B cell (primary cell): ENCODE measurements at regions not wholly inside any gene's neighbourhood (a gene's known extent, or its start where the extent isn't known, plus 50 kb on each side); places are given as distances from the start of the nearest gene placed in this dataset.

Experiments
- ATAC-seq: fragments of 200-7000 bp; cut with Tn5 transposase; one replicate; pipeline ENCODE4 v1.10.0; 2021; ENCODE audit warnings: low read depth, mild to moderate bottlenecking, moderate number of reproducible peaks, moderate library complexity
- CTCF ChIA-PET: fragments of 350-600 bp; sonication (Branson Sonifier 250); formaldehyde crosslinking; loops from one replicate; lab custom pipeline; 2021; ENCODE audit warnings: antibody characterized with exemption, inconsistent platforms; lab: Charles Lee
- POLR2A ChIA-PET: fragments of 350-600 bp; sonication (Branson Sonifier 250); formaldehyde crosslinking; loops from one replicate; lab custom pipeline; 2021; ENCODE audit warnings: antibody characterized with exemption; lab: Charles Lee
- DNase-seq: peaks from one replicate; pipeline ENCODE4 v3.0.0; 2013
- H2AFZ ChIP-seq: 2 replicates; pipeline ENCODE4 v1.6.1; 2012; ENCODE audit warnings: mild to moderate bottlenecking, low read depth, low read length; ENCODE audit not compliant: insufficient read depth, poor library complexity, severe bottlenecking
- H3K27ac ChIP-seq, 2 donors: 1 replicate in 1 of 2; 2 replicates in 1 of 2; pipeline ENCODE4 v1.5.1; 2012 to 2013; ENCODE audit warnings: low read length in 2 of 2, mild to moderate bottlenecking in 2 of 2, moderate library complexity in 1 of 2
- H3K27me3 ChIP-seq, 4 experiments: fragments of 200-600 bp in 1 of 4; sonication (generic) in 1 of 4; replicated peaks in 1 of 4; 1 replicate in 2 of 4; 2 replicates in 2 of 4; pipeline versions ENCODE4 v1.6.1 to v1.7.0; 2013 to 2016; ENCODE audit warnings: low read length in 3 of 4, mild to moderate bottlenecking in 2 of 4, mixed read lengths in 1 of 4, moderate library complexity in 1 of 4; ENCODE audit not compliant: insufficient read depth in 4 of 4, control insufficient read depth in 3 of 4; ENCODE audit errors: control extremely low read depth in 1 of 4
- H3K36me3 ChIP-seq, 2 experiments: replicated peaks in 1 of 2; 1 replicate in 1 of 2; 2 replicates in 1 of 2; pipeline versions ENCODE4 v1.6.1 to v1.7.1; 2013; ENCODE audit warnings: low read length in 1 of 2; ENCODE audit not compliant: insufficient read depth in 2 of 2, control insufficient read depth in 1 of 2; ENCODE audit errors: control extremely low read depth in 1 of 2, extremely low read depth in 1 of 2
- H3K4me1 ChIP-seq, 2 donors: fragments of 200-600 bp in 1 of 2; sonication (generic) in 1 of 2; 1 replicate in 1 of 2; 2 replicates in 1 of 2; pipeline versions ENCODE4 v1.5.1 to v1.6.1; 2013 to 2017; ENCODE audit warnings: low read length in 2 of 2; ENCODE audit not compliant: control insufficient read depth in 2 of 2, insufficient read depth in 2 of 2
- H3K4me2 ChIP-seq: replicated peaks from 2 replicates; pipeline ENCODE3; 2012; ENCODE audit warnings: mild to moderate bottlenecking, low read depth, low read length; ENCODE audit not compliant: poor library complexity, severe bottlenecking
- H3K4me3 ChIP-seq, 5 experiments: fragments of 200-600 bp in 1 of 5; sonication (generic) in 1 of 5; 1 replicate in 3 of 5; 2 replicates in 2 of 5; pipeline versions ENCODE4 v1.5.1 to v1.7.0; 2011 to 2016; ENCODE audit warnings: low read length in 4 of 5, mild to moderate bottlenecking in 4 of 5, low read depth in 2 of 5, control low read depth in 1 of 5, moderate library complexity in 1 of 5; ENCODE audit not compliant: insufficient read depth in 1 of 5; ENCODE audit errors: control extremely low read depth in 1 of 5, extremely low read depth in 1 of 5
- H3K79me2 ChIP-seq: fragments of 200-600 bp; sonication (generic); one replicate; pipeline ENCODE4 v1.6.0; 2016; ENCODE audit warnings: low read length; ENCODE audit not compliant: control insufficient read depth, insufficient read depth
- H3K9ac ChIP-seq: fragments of 200-600 bp; sonication (generic); 2 replicates; pipeline ENCODE4 v1.6.1; 2017; ENCODE audit warnings: mild to moderate bottlenecking, low read length, moderate library complexity
- H3K9me3 ChIP-seq, 3 donors: one replicate each; pipeline versions ENCODE4 v1.6.1 to v1.7.1; 2013; ENCODE audit warnings: low read length in 2 of 3; ENCODE audit not compliant: control insufficient read depth in 2 of 3, insufficient read depth in 1 of 3; ENCODE audit errors: control extremely low read depth in 1 of 3
- H4K20me1 ChIP-seq: 2 replicates; pipeline ENCODE4 v1.6.0; 2012; ENCODE audit warnings: mild to moderate bottlenecking, low read length; ENCODE audit not compliant: insufficient read depth, control insufficient read depth, poor library complexity, severe bottlenecking
- H3K27ac Mint-ChIP-seq: one replicate; pipeline ENCODE4 v1.8.0; 2021; ENCODE audit warnings: mixed read lengths
- H3K27me3 Mint-ChIP-seq: one replicate; pipeline ENCODE4 v1.8.0; 2021; ENCODE audit warnings: mixed read lengths
- H3K4me1 Mint-ChIP-seq: one replicate; pipeline ENCODE4 v1.8.0; 2021; ENCODE audit warnings: mixed read lengths
- H3K4me3 Mint-ChIP-seq: one replicate; pipeline ENCODE4 v1.8.0; 2021; ENCODE audit warnings: mixed read lengths
- H3K9me3 Mint-ChIP-seq: one replicate; pipeline ENCODE4 v1.8.0; 2022; ENCODE audit warnings: mixed read lengths; ENCODE audit not compliant: insufficient read depth
- CTCF ChIP-seq: fragments of 200-600 bp; IDR thresholded peaks from one replicate; pipeline ENCODE4 v1.8.0; 2022; ENCODE audit warnings: antibody characterized with exemption, mild to moderate bottlenecking
- EZH2 ChIP-seq: IDR thresholded peaks from 2 replicates; pipeline ENCODE4 v1.6.1; 2012; ENCODE audit warnings: borderline replicate concordance, low read depth, mild to moderate bottlenecking, moderate library complexity, low read length; ENCODE audit not compliant: insufficient read depth, poor library complexity, severe bottlenecking
- WGBS: methylation state at CpG from one replicate; pipeline ENCODE4 v1.1.5; 2013; ENCODE audit warnings: missing lambda C conversion rate; ENCODE audit not compliant: insufficient coverage; 5-methylcytosine and 5-hydroxymethylcytosine counted together
- intact Hi-C: fragments of 100-400 bp; cut with micrococcal nuclease; formaldehyde crosslinking; loops from one replicate; pipeline ENCODE4 v1.10.0; 2022

- ChIA-PET CTCF (interaction anchor here (0.6 kb wide), 1 partner anchor 12 kb away, joined by 4 read pairs; no protein-coding TSS in a partner anchor), POLR2A (no interaction called here)
- no peak for DNase-seq
- no peak for TF ChIP-seq EZH2
- no peak for TF ChIP-seq CTCF
- Histone ChIP-seq H3K9me3 (no peaks in the 10 kb centered on the region), H3K9ac (no peak overlapping the region), H3K36me3 (no peaks in the 10 kb centered on the region), H2AFZ (no peak overlapping the region), H3K4me1 (no peaks in the 10 kb centered on the region), H3K4me3 (no peak overlapping the region), H3K27me3 (peaks cover 0 to 20% (median 5%) of the 10 kb centered on the region in 4 experiments), H4K20me1 (no peaks in the 10 kb centered on the region), H3K4me2 (no peak overlapping the region), H3K27ac (no peak overlapping the region), H3K79me2 (no peaks in the 10 kb centered on the region)
- Mint-ChIP-seq H3K4me1 (no peaks in the 10 kb centered on the region), H3K9me3 (no peaks in the 10 kb centered on the region), H3K27ac (no peak overlapping the region), H3K27me3 (peaks cover 51% of the 10 kb centered on the region), H3K4me3 (no peak overlapping the region)
- intact Hi-C loops = no loop called here
- WGBS = 51% methylated on average over 4 of the region's 4 CpGs
- ATAC-seq = no peak
These were observed 339.0 kb downstream of the DIRAS2 start for GRCh38 chr9:90303655-90304054.

GRCh38 chr9:90306158-90306557 lies 336.5 kb downstream of the DIRAS2 start:
- Mint-ChIP-seq H3K9me3 (no peaks in the 10 kb centered on the region), H3K27me3 (peaks cover 42% of the 10 kb centered on the region), H3K4me1 (no peaks in the 10 kb centered on the region), H3K4me3 (no peak overlapping the region), H3K27ac (no peak overlapping the region)
- Histone ChIP-seq H4K20me1 (no peaks in the 10 kb centered on the region), H3K4me1 (no peaks in the 10 kb centered on the region), H3K9me3 (no peaks in the 10 kb centered on the region), H3K27me3 (peaks cover 0 to 16% (median 5%) of the 10 kb centered on the region in 4 experiments), H3K4me3 (no peak overlapping the region), H3K27ac (no peak overlapping the region), H3K9ac (no peak overlapping the region), H3K79me2 (no peaks in the 10 kb centered on the region), H3K4me2 (no peak overlapping the region), H2AFZ (no peak overlapping the region), H3K36me3 (no peaks in the 10 kb centered on the region)
- ChIA-PET CTCF (interaction anchor here (0.7 kb wide), 1 partner anchor 63 kb away, joined by 3 read pairs; no protein-coding TSS in a partner anchor), POLR2A (no interaction called here)
- ATAC-seq (no peak), DNase-seq (no peak)
- intact Hi-C loops = no loop called here
- WGBS = 93% methylated on average over 10 of the region's 11 CpGs
- no peak for TF ChIP-seq CTCF
- no peak for TF ChIP-seq EZH2
